ENCODE measurements at regions not wholly inside any gene's neighbourhood (a gene's known extent, or its start where the extent isn't known, plus 50 kb on each side); places are given as distances from the start of the nearest gene placed in this dataset.

- no peak for DNase-seq (ENCODE audit: low read depth)
- no peak for TF ChIP-seq CTCF (conservative IDR thresholded peaks at IDR 0.05; ENCODE audit: control insufficient read depth, insufficient read depth, low read depth, low read length)
- H3K4me3 ChIP-seq (ENCODE audit: control insufficient read depth, low read depth, low read length), result no peak overlapping the region
Measured at GRCh38 chr2:60100034-60100433, 453.4 kb downstream of the BCL11A start.

DNA sequence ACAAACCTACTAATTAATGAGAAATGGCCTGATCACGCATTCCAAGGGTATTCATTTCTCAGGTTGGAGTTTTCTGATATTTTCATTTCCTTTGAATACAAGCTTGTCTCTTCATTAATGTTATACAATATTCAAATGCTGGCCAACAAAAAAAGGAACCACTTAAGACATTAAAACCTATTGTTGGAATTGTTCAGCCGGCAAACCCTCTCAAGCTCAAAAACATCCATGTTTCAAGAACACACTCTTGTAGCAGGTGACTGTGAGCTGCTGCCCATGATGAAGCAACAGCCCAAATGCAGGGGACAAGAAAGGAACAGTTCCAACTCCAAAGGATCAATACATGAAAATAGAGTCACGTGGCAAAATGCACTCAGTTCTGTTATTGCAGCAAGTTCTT is 454.5 kb downstream of the BCL11A start:
- DNase-seq (ENCODE audit: low read depth), result no peak
- no peak for TF ChIP-seq CTCF (conservative IDR thresholded peaks at IDR 0.05; ENCODE audit: control insufficient read depth, insufficient read depth, low read depth, low read length)
- no peak overlapping the region for H3K4me3 ChIP-seq (ENCODE audit: control insufficient read depth, low read depth, low read length)

DNA sequence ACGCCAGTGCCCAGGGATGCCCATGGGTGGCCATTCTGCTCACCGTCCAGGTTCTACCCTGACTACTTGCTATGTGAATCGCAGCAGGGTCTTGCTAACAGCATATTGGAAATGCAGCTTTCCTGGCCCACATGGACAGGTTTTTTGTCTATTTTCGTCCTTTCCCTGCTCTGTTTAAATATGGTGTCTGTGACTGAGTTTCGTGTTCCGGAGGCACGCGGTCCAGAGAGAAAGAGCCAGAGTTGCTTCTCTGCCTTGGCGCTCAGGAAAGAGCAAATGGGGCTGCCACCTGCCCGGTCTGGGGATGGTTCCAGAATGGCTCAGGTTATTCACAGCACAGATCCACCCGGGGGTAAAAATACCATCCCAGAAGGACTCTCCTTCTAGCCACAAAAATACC is 456.2 kb downstream of the BCL11A start:
- H3K4me3 ChIP-seq (ENCODE audit: control insufficient read depth, low read depth, low read length), result no peak overlapping the region
- TF ChIP-seq CTCF (conservative IDR thresholded peaks at IDR 0.05; ENCODE audit: control insufficient read depth, insufficient read depth, low read depth, low read length), result no peak
- DNase-seq (ENCODE audit: low read depth), result no peak

DNA sequence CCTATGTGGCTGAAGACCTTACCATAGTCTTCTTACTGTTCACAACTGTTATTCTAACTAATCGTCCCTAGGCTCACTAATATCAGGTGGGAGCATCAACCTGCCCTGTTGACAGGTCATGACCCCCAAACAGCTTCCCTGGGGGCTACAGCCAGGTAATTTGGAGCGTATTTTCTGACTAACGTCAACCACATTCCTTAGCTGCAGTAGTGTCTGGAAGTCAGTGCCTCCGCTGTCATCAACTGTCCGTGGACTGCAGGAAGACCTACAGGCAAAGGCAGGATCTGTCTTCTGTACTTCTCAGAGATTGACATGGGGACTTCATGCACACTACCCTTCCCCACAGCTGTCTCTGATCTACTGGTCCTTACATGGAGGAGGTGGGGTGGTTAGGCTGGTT is 456.9 kb downstream of the BCL11A start:
- no peak for DNase-seq (ENCODE audit: low read depth)
- TF ChIP-seq CTCF (conservative IDR thresholded peaks at IDR 0.05; ENCODE audit: control insufficient read depth, insufficient read depth, low read depth, low read length), result no peak
- H3K4me3 ChIP-seq (ENCODE audit: control insufficient read depth, low read depth, low read length), result no peak overlapping the region

GRCh38 chr2:60095903-60096302 is 457.6 kb downstream of the BCL11A start:
- TF ChIP-seq CTCF (conservative IDR thresholded peaks at IDR 0.05; ENCODE audit: control insufficient read depth, insufficient read depth, low read depth, low read length), result no peak
- no peak for DNase-seq (ENCODE audit: low read depth)
- no peak overlapping the region for H3K4me3 ChIP-seq (ENCODE audit: control insufficient read depth, low read depth, low read length)

GRCh38 chr2:60095202-60095815 is 458.1 kb downstream of the BCL11A start:
- no peak for DNase-seq (ENCODE audit: low read depth)

More at GRCh38 chr2:60095202-60095815, 458.1 kb downstream of the BCL11A start:
- no peak overlapping the region for H3K4me3 ChIP-seq (ENCODE audit: control insufficient read depth, low read depth, low read length)
- no peak for TF ChIP-seq CTCF (conservative IDR thresholded peaks at IDR 0.05; ENCODE audit: control insufficient read depth, insufficient read depth, low read depth, low read length)
